GM12892 (cell line): ENCODE measurements at regions not wholly inside any gene's neighbourhood (a gene's known extent, or its start where the extent isn't known, plus 50 kb on each side); places are given as distances from the start of the nearest gene placed in this dataset.

ENCODE experiments used
- POLR2A ChIP-seq: IDR thresholded peaks from 2 replicates; pipeline ENCODE4 v1.6.1; 2011; ENCODE audit warnings: low read depth, low read length, control low read depth
- POLR2AphosphoS5 ChIP-seq: IDR thresholded peaks from 2 replicates; pipeline ENCODE4 v1.6.1; 2011; ENCODE audit warnings: low read depth, low read length, control low read depth
- TAF1 ChIP-seq: IDR thresholded peaks from 2 replicates; pipeline ENCODE4 v1.6.1; 2011; ENCODE audit warnings: low read depth, mild to moderate bottlenecking, control low read depth, low read length, borderline replicate concordance

DNA sequence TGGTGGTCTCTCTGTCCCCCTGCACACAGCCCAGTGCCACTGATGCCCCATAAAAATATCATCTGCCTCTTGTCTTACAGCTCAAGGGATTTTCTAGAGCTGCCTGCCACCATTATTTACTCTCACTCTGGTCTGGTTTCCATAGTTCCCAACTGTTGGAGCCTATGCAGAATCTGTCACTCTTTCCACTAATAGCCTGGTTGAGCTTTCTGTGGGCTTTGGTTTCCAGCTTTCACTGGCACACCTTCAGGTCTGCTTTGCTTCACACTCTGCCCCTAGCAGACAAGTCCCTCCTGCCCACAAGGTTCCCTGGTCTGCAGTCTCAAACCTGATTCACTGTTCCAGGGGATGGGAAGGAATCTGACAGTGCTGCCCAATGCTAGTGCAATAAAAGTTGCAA, 103.0 kb upstream of the FTMT start:
- TF ChIP-seq POLR2AphosphoS5 (no peak), POLR2A (no peak), TAF1 (no peak)
